ENCODE measurements at regions not wholly inside any gene's neighbourhood (a gene's known extent, or its start where the extent isn't known, plus 50 kb on each side); places are given as distances from the start of the nearest gene placed in this dataset.
A peak's percentile ranks its signal among the peaks of the same experiment; 100 is the strongest.
"Not testable (repeated sequence)": the region's sequence is repeated elsewhere in the genome, so short reads cannot be mapped to it uniquely, and the experiment has no call there.

GRCh38 chr10:9091530-9092093, 1037.1 kb downstream of the GATA3 start:
- DNase-seq: peak; percentile 26

- DNase-seq: peak; percentile 15
Observed at GRCh38 chr10:9096288-9096687, 1041.8 kb downstream of the GATA3 start.

- DNase-seq: no peak
Observed at GRCh38 chr10:9097206-9097990, 1042.9 kb downstream of the GATA3 start.

GRCh38 chr10:9097991-9098306, 1043.5 kb downstream of the GATA3 start:
- DNase-seq: no peak

GRCh38 chr10:9102026-9102425, 1047.5 kb downstream of the GATA3 start:
- no peak for DNase-seq

GRCh38 chr10:9103301-9103700, 1048.8 kb downstream of the GATA3 start:
- no peak for DNase-seq

- DNase-seq: no peak
Observed at GRCh38 chr10:9111976-9112375, 1057.5 kb downstream of the GATA3 start.

GRCh38 chr10:9126728-9127127, 1072.2 kb downstream of the GATA3 start:
- DNase-seq: no peak

GRCh38 chr10:9137368-9137767, 1082.9 kb downstream of the GATA3 start:
- DNase-seq: no peak

- DNase-seq: not testable (repeated sequence)
Observed at GRCh38 chr10:9138829-9139228, 1084.3 kb downstream of the GATA3 start.

- DNase-seq: no peak
Observed at GRCh38 chr10:9140373-9140772, 1085.9 kb downstream of the GATA3 start.

GRCh38 chr10:9147475-9147874, 1093.0 kb downstream of the GATA3 start:
- no peak for DNase-seq

GRCh38 chr10:9149134-9149533, 1094.6 kb downstream of the GATA3 start:
- no peak for DNase-seq

GRCh38 chr10:9153057-9153456, 1098.6 kb downstream of the GATA3 start:
- DNase-seq: not testable (repeated sequence)

GRCh38 chr10:9157656-9158055, 1103.2 kb downstream of the GATA3 start:
- DNase-seq: no peak

- DNase-seq: no peak
Observed at GRCh38 chr10:9158675-9159074, 1104.2 kb downstream of the GATA3 start.

GRCh38 chr10:9160275-9160674, 1105.8 kb downstream of the GATA3 start:
- no peak for DNase-seq

- DNase-seq: no peak
Observed at GRCh38 chr10:9163699-9164098, 1109.2 kb downstream of the GATA3 start.

GRCh38 chr10:9166770-9167169, 1112.3 kb downstream of the GATA3 start:
- no peak for DNase-seq

GRCh38 chr10:9172276-9172675, 1117.8 kb downstream of the GATA3 start:
- no peak for DNase-seq

GRCh38 chr10:9175200-9175599, 1120.7 kb downstream of the GATA3 start:
- no peak for DNase-seq

GRCh38 chr10:9183197-9183880, 1128.9 kb downstream of the GATA3 start:
- DNase-seq: not testable (repeated sequence)

GRCh38 chr10:9188022-9188810, 1133.7 kb downstream of the GATA3 start:
- DNase-seq: no peak
